ENCODE measurements at regions not wholly inside any gene's neighbourhood (a gene's known extent, or its start where the extent isn't known, plus 50 kb on each side); places are given as distances from the start of the nearest gene placed in this dataset.

DNA sequence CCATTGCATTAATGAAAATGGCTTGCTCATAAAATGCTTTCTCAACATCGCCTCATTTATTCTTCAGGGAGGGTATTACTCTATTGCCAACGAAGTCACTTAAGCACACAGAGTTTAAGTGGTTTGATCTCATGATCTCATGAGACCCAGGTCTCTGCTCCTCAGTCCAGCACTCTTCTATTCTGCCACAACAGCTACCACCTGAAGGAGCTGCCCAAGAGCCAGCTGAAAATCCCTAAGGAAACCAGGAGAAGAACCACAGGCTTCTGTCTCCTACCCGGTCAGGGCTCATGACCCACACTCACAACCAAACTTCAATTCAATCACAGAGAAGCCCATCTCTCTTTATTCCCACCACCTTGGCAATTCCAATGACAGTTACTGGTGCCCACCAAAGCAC is 85.5 kb upstream of the GPM6B start:
- CTCF ChIA-PET, result no interaction called here
- H3K4me3 Mint-ChIP-seq (ENCODE audit: low read depth, unreplicated experiment), result no peak overlapping the region
- no peaks in the 10 kb centered on the region for H3K27me3 Mint-ChIP-seq (ENCODE audit: unreplicated experiment)
- no peaks in the 10 kb centered on the region for H3K4me1 Mint-ChIP-seq (ENCODE audit: low read depth, unreplicated experiment)
- no peaks in the 10 kb centered on the region for H3K9me3 Mint-ChIP-seq (ENCODE audit: low read depth, unreplicated experiment)
- no peak for DNase-seq
- no TSS peak for BruUV-seq (replicated peaks)
- no peak overlapping the region for H3K27ac Mint-ChIP-seq (ENCODE audit: unreplicated experiment)
- intact Hi-C loops (cut with micrococcal nuclease; ENCODE audit: unreplicated experiment), result no loop called here
- TF ChIP-seq, protein P1, sequence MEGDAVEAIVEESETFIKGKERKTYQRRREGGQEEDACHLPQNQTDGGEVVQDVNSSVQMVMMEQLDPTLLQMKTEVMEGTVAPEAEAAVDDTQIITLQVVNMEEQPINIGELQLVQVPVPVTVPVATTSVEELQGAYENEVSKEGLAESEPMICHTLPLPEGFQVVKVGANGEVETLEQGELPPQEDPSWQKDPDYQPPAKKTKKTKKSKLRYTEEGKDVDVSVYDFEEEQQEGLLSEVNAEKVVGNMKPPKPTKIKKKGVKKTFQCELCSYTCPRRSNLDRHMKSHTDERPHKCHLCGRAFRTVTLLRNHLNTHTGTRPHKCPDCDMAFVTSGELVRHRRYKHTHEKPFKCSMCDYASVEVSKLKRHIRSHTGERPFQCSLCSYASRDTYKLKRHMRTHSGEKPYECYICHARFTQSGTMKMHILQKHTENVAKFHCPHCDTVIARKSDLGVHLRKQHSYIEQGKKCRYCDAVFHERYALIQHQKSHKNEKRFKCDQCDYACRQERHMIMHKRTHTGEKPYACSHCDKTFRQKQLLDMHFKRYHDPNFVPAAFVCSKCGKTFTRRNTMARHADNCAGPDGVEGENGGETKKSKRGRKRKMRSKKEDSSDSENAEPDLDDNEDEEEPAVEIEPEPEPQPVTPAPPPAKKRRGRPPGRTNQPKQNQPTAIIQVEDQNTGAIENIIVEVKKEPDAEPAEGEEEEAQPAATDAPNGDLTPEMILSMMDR (IDR thresholded peaks at IDR 0.05; ENCODE audit: unreplicated experiment), result no peak
- H3K36me3 Mint-ChIP-seq (ENCODE audit: insufficient read depth, unreplicated experiment), result no peaks in the 10 kb centered on the region

DNA sequence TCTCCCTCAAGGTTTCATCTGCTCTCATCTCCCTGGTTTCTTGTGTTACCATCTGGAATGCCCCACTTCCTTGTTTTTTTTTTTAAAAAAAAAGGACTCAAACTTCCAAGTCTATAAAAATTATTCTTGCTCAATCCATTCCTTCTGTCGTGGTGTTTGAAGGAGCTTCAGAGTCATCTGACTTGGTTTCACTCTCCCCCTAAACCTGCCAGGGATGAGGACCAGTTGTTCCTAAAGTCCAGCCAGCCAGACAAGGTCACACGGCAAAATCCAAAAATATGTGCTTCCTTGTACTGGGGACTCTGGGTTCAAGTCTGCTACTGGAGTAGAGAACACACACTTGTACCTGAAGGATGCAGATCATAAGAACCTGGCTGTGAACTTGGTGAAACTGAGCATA is 84.5 kb upstream of the GPM6B start:
- CTCF ChIA-PET, result no interaction called here
- Mint-ChIP-seq H3K36me3 (ENCODE audit: insufficient read depth, unreplicated experiment) (no peaks in the 10 kb centered on the region), H3K4me1 (ENCODE audit: low read depth, unreplicated experiment) (no peaks in the 10 kb centered on the region), H3K27ac (ENCODE audit: unreplicated experiment) (no peak overlapping the region), H3K4me3 (ENCODE audit: low read depth, unreplicated experiment) (no peak overlapping the region), H3K27me3 (ENCODE audit: unreplicated experiment) (no peaks in the 10 kb centered on the region), H3K9me3 (ENCODE audit: low read depth, unreplicated experiment) (no peaks in the 10 kb centered on the region)
- TF ChIP-seq, protein P1 (IDR thresholded peaks at IDR 0.05; ENCODE audit: unreplicated experiment), result no peak
- no peak for DNase-seq
- no TSS peak for BruUV-seq (replicated peaks)
- intact Hi-C loops (cut with micrococcal nuclease; ENCODE audit: unreplicated experiment), result no loop called here

DNA sequence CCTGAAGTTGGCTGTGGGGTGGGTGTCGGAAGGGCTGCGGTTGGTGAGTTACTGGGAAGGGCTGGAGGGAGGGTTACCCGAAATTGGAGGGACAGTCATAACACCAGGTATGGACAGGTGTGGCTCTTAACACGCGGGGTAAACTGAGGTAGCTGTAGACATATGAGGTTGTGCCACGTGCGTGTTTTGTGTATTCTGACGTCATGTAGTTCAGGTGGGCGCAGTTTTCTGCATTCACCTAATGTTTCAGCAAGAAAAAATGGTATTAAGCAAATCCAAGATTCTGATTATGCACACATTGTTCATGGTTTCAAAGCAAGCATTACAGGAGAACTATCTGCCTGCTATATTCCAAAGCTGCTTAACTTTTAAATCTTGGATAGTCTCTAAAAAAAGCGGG is 83.5 kb upstream of the GPM6B start:
- Mint-ChIP-seq H3K27me3 (ENCODE audit: unreplicated experiment) (no peaks in the 10 kb centered on the region), H3K4me3 (ENCODE audit: low read depth, unreplicated experiment) (no peak overlapping the region), H3K27ac (ENCODE audit: unreplicated experiment) (no peak overlapping the region), H3K36me3 (ENCODE audit: insufficient read depth, unreplicated experiment) (no peaks in the 10 kb centered on the region), H3K9me3 (ENCODE audit: low read depth, unreplicated experiment) (no peaks in the 10 kb centered on the region), H3K4me1 (ENCODE audit: low read depth, unreplicated experiment) (no peaks in the 10 kb centered on the region)
- CTCF ChIA-PET, result interaction anchor here (0.6 kb wide), 1 partner anchor 20 kb away, joined by 3 read pairs; no protein-coding TSS in a partner anchor
- no peak for DNase-seq
- TF ChIP-seq, protein P1 (IDR thresholded peaks at IDR 0.05; ENCODE audit: unreplicated experiment), result no peak
- intact Hi-C loops (cut with micrococcal nuclease; ENCODE audit: unreplicated experiment), result no loop called here
- BruUV-seq (replicated peaks), result no TSS peak

DNA sequence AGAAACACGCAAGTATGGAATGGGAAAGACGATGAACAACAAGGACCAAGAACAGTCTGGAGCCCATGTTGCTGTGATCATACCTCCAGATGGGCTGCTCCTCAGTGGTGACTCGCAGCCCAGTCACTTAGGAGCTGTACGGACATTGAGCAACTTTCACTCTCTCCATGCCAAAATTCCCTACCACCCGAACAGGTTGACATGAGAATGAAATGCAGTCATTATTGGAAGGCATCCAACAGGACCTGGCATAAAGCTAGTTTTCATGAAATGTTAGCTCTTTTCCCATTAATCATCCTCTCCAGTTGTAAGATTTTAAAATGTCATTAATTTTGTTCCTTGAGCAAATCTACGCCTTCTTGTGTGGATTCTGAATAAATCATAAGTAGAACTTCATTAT is 82.7 kb upstream of the GPM6B start:
- BruUV-seq (replicated peaks), result no TSS peak
- TF ChIP-seq, protein P1 (IDR thresholded peaks at IDR 0.05; ENCODE audit: unreplicated experiment), result no peak
- Mint-ChIP-seq H3K9me3 (ENCODE audit: low read depth, unreplicated experiment) (no peaks in the 10 kb centered on the region), H3K4me1 (ENCODE audit: low read depth, unreplicated experiment) (no peaks in the 10 kb centered on the region), H3K4me3 (ENCODE audit: low read depth, unreplicated experiment) (no peak overlapping the region), H3K27me3 (ENCODE audit: unreplicated experiment) (no peaks in the 10 kb centered on the region), H3K27ac (ENCODE audit: unreplicated experiment) (no peak overlapping the region), H3K36me3 (ENCODE audit: insufficient read depth, unreplicated experiment) (no peaks in the 10 kb centered on the region)
- intact Hi-C loops (cut with micrococcal nuclease; ENCODE audit: unreplicated experiment), result no loop called here
- peak; percentile 34 for DNase-seq
- CTCF ChIA-PET, result interaction anchor here (0.7 kb wide), 1 partner anchor 814 kb away, joined by 6 read pairs; no protein-coding TSS in a partner anchor

Data from Calu3 (cell line).